ENCODE measurements at regions not wholly inside any gene's neighbourhood (a gene's known extent, or its start where the extent isn't known, plus 50 kb on each side); places are given as distances from the start of the nearest gene placed in this dataset.
"Not testable (repeated sequence)": the region's sequence is repeated elsewhere in the genome, so short reads cannot be mapped to it uniquely, and the experiment has no call there.

- TF ChIP-seq, protein P1, sequence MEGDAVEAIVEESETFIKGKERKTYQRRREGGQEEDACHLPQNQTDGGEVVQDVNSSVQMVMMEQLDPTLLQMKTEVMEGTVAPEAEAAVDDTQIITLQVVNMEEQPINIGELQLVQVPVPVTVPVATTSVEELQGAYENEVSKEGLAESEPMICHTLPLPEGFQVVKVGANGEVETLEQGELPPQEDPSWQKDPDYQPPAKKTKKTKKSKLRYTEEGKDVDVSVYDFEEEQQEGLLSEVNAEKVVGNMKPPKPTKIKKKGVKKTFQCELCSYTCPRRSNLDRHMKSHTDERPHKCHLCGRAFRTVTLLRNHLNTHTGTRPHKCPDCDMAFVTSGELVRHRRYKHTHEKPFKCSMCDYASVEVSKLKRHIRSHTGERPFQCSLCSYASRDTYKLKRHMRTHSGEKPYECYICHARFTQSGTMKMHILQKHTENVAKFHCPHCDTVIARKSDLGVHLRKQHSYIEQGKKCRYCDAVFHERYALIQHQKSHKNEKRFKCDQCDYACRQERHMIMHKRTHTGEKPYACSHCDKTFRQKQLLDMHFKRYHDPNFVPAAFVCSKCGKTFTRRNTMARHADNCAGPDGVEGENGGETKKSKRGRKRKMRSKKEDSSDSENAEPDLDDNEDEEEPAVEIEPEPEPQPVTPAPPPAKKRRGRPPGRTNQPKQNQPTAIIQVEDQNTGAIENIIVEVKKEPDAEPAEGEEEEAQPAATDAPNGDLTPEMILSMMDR (IDR thresholded peaks at IDR 0.05; ENCODE audit: insufficient read depth, low read depth, low read length): not testable (repeated sequence)
- TF ChIP-seq EZH2 (IDR thresholded peaks at IDR 0.05; ENCODE audit: insufficient read depth, low read length): not testable (repeated sequence)
Observed at GRCh38 chr6:21732032-21732730, 138.6 kb downstream of the SOX4 start.
